ENCODE measurements at regions not wholly inside any gene's neighbourhood (a gene's known extent, or its start where the extent isn't known, plus 50 kb on each side); places are given as distances from the start of the nearest gene placed in this dataset.

DNA sequence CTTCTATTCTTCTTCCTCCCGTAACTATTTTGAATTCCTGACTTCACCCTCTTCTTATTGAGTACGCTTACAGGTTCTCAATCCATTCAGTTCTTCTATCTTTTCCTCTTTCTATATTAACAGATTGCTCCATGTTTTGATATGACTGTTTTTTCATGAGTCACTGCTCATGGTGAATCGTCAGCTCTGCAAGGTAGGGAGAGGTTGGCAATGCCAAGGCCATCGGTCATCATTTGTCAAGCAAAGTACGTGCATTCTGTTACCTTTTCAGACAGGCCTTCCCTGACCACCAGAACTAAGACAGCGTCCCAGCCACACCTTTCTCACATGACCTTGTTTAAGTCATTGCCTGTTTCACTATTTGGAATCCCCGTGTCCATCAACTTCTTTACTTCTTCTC is 1001.9 kb upstream of the SORCS1 start:
- TF ChIP-seq, protein P1, sequence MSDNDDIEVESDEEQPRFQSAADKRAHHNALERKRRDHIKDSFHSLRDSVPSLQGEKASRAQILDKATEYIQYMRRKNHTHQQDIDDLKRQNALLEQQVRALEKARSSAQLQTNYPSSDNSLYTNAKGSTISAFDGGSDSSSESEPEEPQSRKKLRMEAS (IDR thresholded peaks at IDR 0.05) = no peak
- TF ChIP-seq TP53 (CRISPR knock-in tag; IDR thresholded peaks at IDR 0.05) (no peak), POLR2A (IDR thresholded peaks at IDR 0.05; ENCODE audit: low read length) (no peak), EP300 (IDR thresholded peaks at IDR 0.05) (no peak), HDAC2 (IDR thresholded peaks at IDR 0.05) (no peak), JUN (IDR thresholded peaks at IDR 0.05) (no peak)
- TF ChIP-seq, protein P2, sequence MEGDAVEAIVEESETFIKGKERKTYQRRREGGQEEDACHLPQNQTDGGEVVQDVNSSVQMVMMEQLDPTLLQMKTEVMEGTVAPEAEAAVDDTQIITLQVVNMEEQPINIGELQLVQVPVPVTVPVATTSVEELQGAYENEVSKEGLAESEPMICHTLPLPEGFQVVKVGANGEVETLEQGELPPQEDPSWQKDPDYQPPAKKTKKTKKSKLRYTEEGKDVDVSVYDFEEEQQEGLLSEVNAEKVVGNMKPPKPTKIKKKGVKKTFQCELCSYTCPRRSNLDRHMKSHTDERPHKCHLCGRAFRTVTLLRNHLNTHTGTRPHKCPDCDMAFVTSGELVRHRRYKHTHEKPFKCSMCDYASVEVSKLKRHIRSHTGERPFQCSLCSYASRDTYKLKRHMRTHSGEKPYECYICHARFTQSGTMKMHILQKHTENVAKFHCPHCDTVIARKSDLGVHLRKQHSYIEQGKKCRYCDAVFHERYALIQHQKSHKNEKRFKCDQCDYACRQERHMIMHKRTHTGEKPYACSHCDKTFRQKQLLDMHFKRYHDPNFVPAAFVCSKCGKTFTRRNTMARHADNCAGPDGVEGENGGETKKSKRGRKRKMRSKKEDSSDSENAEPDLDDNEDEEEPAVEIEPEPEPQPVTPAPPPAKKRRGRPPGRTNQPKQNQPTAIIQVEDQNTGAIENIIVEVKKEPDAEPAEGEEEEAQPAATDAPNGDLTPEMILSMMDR (IDR thresholded peaks at IDR 0.05) = no peak
